ENCODE measurements at regions not wholly inside any gene's neighbourhood (a gene's known extent, or its start where the extent isn't known, plus 50 kb on each side); places are given as distances from the start of the nearest gene placed in this dataset.

- Histone ChIP-seq H3K9me3 (ENCODE audit: low read length) (no peaks in the 10 kb centered on the region), H3K27me3 (ENCODE audit: low read length) (no peaks in the 10 kb centered on the region), H2AFZ (ENCODE audit: low read length) (no peak overlapping the region), H3K9ac (ENCODE audit: low read length) (no peak overlapping the region), H3K27ac (ENCODE audit: low read length) (no peak overlapping the region), H3K79me2 (ENCODE audit: low read length) (no peaks in the 10 kb centered on the region), H4K20me1 (ENCODE audit: low read length) (no peaks in the 10 kb centered on the region), H3K36me3 (ENCODE audit: low read depth, low read length) (no peaks in the 10 kb centered on the region), H3K4me1 (ENCODE audit: insufficient read depth, low read length) (peaks cover 9% of the 10 kb centered on the region), H3F3A (ENCODE audit: low read length, unreplicated experiment) (no peaks in the 10 kb centered on the region), H3K4me2 (ENCODE audit: low read length) (no peak overlapping the region), H3K9me2 (replicated peaks; ENCODE audit: low read length) (no peaks in the 10 kb centered on the region), H3K4me3 (ENCODE audit: low read length) (no peak overlapping the region)
- no peak for TF ChIP-seq CTCF (conservative IDR thresholded peaks at IDR 0.05; ENCODE audit: low read depth, low read length)
- TF ChIP-seq EZH2phosphoT487 (IDR thresholded peaks at IDR 0.05; ENCODE audit: borderline replicate concordance, low read length), result no peak
- no peak for TF ChIP-seq EZH2 (IDR thresholded peaks at IDR 0.05; ENCODE audit: low read length, unreplicated experiment)
- no TSS peak for BruUV-seq (replicated peaks)
- ChIA-PET CTCF (no interaction called here), POLR2A (ENCODE audit: unreplicated experiment) (no interaction called here)
- ATAC-seq (no peak), DNase-seq (no peak)
- intact Hi-C loops (cut with micrococcal nuclease), result no loop called here
These were observed 126.2 kb downstream of the KLF13 start for GRCh38 chr15:31452595-31453557.

GRCh38 chr15:31453558-31454318, 127.1 kb downstream of the KLF13 start:
- H3K4me3 ChIP-seq (ENCODE audit: low read length), result no peak overlapping the region
- H3K27me3 ChIP-seq (ENCODE audit: low read length), result no peaks in the 10 kb centered on the region
- ChIA-PET CTCF (no interaction called here), POLR2A (ENCODE audit: unreplicated experiment) (no interaction called here)
- H3K27ac ChIP-seq (ENCODE audit: low read length), result no peak overlapping the region
- intact Hi-C loops (cut with micrococcal nuclease), result no loop called here
- no peak overlapping the region for H2AFZ ChIP-seq (ENCODE audit: low read length)
- no peak overlapping the region for H3K4me2 ChIP-seq (ENCODE audit: low read length)
- H3K9me2 ChIP-seq (replicated peaks; ENCODE audit: low read length), result no peaks in the 10 kb centered on the region
- no peak overlapping the region for H3K9ac ChIP-seq (ENCODE audit: low read length)
- H3K79me2 ChIP-seq (ENCODE audit: low read length), result no peaks in the 10 kb centered on the region
- DNase-seq, result no peak
- H3K4me1 ChIP-seq (ENCODE audit: insufficient read depth, low read length), result peaks cover 11% of the 10 kb centered on the region
- no peak for TF ChIP-seq EZH2 (IDR thresholded peaks at IDR 0.05; ENCODE audit: low read length, unreplicated experiment)
- TF ChIP-seq CTCF (conservative IDR thresholded peaks at IDR 0.05; ENCODE audit: low read depth, low read length), result no peak
- TF ChIP-seq EZH2phosphoT487 (IDR thresholded peaks at IDR 0.05; ENCODE audit: borderline replicate concordance, low read length), result no peak
- H3K36me3 ChIP-seq (ENCODE audit: low read depth, low read length), result no peaks in the 10 kb centered on the region
- H3K9me3 ChIP-seq (ENCODE audit: low read length), result no peaks in the 10 kb centered on the region
- no peaks in the 10 kb centered on the region for H3F3A ChIP-seq (ENCODE audit: low read length, unreplicated experiment)
- no TSS peak for BruUV-seq (replicated peaks)
- no peaks in the 10 kb centered on the region for H4K20me1 ChIP-seq (ENCODE audit: low read length)
- ATAC-seq, result no peak

Data from PC-3 (cell line).